ENCODE measurements at regions not wholly inside any gene's neighbourhood (a gene's known extent, or its start where the extent isn't known, plus 50 kb on each side); places are given as distances from the start of the nearest gene placed in this dataset.

GRCh38 chr3:78123058-78123457 is 1083.2 kb downstream of the ROBO2 start:
- Histone ChIP-seq H3K9me3 (ENCODE audit: insufficient read depth, low read depth, low read length) (no peaks in the 10 kb centered on the region), H3K36me3 (ENCODE audit: insufficient read depth, low read depth, low read length) (no peaks in the 10 kb centered on the region), H3K4me3 (ENCODE audit: low read length) (no peak overlapping the region), H3K4me1 (ENCODE audit: insufficient read depth, low read length) (no peaks in the 10 kb centered on the region), H3K27me3 (ENCODE audit: insufficient read depth, low read length) (no peaks in the 10 kb centered on the region), H3K9ac (ENCODE audit: low read depth, low read length) (no peak overlapping the region), H3K27ac (ENCODE audit: low read length) (no peak overlapping the region)

GRCh38 chr3:78129707-78130106 is 1089.8 kb downstream of the ROBO2 start:
- Histone ChIP-seq H3K27ac (ENCODE audit: low read length) (no peak overlapping the region), H3K4me1 (ENCODE audit: insufficient read depth, low read length) (no peaks in the 10 kb centered on the region; the same call in 1 of the 2 replicates), H3K4me3 (ENCODE audit: low read length) (no peak overlapping the region), H3K36me3 (ENCODE audit: insufficient read depth, low read depth, low read length) (no peaks in the 10 kb centered on the region), H3K27me3 (ENCODE audit: insufficient read depth, low read length) (no peaks in the 10 kb centered on the region), H3K9me3 (ENCODE audit: insufficient read depth, low read depth, low read length) (no peaks in the 10 kb centered on the region; the same call in 1 of the 2 replicates), H3K9ac (ENCODE audit: low read depth, low read length) (no peak overlapping the region)

DNA sequence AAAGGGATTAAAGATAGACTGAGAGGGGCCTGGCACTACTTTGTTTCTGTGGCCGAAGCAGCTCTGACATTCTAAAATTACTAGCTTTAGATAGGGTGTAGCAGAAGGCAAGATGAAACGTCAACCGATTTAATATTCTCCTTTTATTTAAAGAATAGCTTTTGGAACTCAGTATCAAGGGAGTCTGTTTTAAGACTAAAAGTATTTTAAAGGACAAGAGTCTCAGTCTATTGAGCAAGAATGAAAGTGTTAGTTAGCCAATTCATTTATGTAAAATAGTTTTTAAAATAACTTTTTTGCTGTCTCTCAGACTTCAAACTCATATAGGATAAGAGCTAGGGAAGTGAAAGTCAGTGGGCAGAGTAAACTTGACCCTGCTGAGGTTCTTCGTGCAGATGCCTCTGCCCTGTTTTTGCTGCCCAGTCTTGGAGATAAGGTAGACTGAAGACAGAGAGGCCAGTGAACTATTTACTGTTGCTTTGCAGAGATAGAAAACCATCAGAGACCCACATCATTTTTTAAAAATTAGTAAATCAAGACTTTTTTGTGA is 1090.9 kb downstream of the ROBO2 start:
- H3K9me3 ChIP-seq (ENCODE audit: insufficient read depth, low read depth, low read length): no peaks in the 10 kb centered on the region; the same call in 1 of the 2 replicates
- H3K4me1 ChIP-seq (ENCODE audit: insufficient read depth, low read length): no peaks in the 10 kb centered on the region; the same call in 1 of the 2 replicates
- H3K9ac ChIP-seq (ENCODE audit: low read depth, low read length): no peak overlapping the region
- H3K27me3 ChIP-seq (ENCODE audit: insufficient read depth, low read length): no peaks in the 10 kb centered on the region
- H3K36me3 ChIP-seq (ENCODE audit: insufficient read depth, low read depth, low read length): no peaks in the 10 kb centered on the region
- no peak overlapping the region for H3K27ac ChIP-seq (ENCODE audit: low read length)
- no peak overlapping the region for H3K4me3 ChIP-seq (ENCODE audit: low read length)

- no peaks in the 10 kb centered on the region for H3K36me3 ChIP-seq (ENCODE audit: insufficient read depth, low read depth, low read length)
- no peaks in the 10 kb centered on the region; the same call in 1 of the 2 replicates for H3K4me1 ChIP-seq (ENCODE audit: insufficient read depth, low read length)
- H3K9ac ChIP-seq (ENCODE audit: low read depth, low read length): no peak overlapping the region
- no peaks in the 10 kb centered on the region for H3K27me3 ChIP-seq (ENCODE audit: insufficient read depth, low read length)
- H3K9me3 ChIP-seq (ENCODE audit: insufficient read depth, low read depth, low read length): no peaks in the 10 kb centered on the region
- H3K4me3 ChIP-seq (ENCODE audit: low read length): no peak overlapping the region
- H3K27ac ChIP-seq (ENCODE audit: low read length): no peak overlapping the region
These were observed 1094.6 kb downstream of the ROBO2 start for GRCh38 chr3:78134496-78134895.

GRCh38 chr3:78139166-78139565 is 1099.3 kb downstream of the ROBO2 start:
- no peaks in the 10 kb centered on the region; the same call in 1 of the 2 replicates for H3K4me1 ChIP-seq (ENCODE audit: insufficient read depth, low read length)
- no peak overlapping the region for H3K27ac ChIP-seq (ENCODE audit: low read length)

GRCh38 chr3:78140274-78140673 is 1100.4 kb downstream of the ROBO2 start:
- Histone ChIP-seq H3K9ac (ENCODE audit: low read depth, low read length) (no peak overlapping the region), H3K4me1 (ENCODE audit: insufficient read depth, low read length) (no peaks in the 10 kb centered on the region), H3K4me3 (ENCODE audit: low read length) (no peak overlapping the region), H3K36me3 (ENCODE audit: insufficient read depth, low read depth, low read length) (no peaks in the 10 kb centered on the region), H3K9me3 (ENCODE audit: insufficient read depth, low read depth, low read length) (no peaks in the 10 kb centered on the region), H3K27ac (ENCODE audit: low read length) (no peak overlapping the region), H3K27me3 (ENCODE audit: insufficient read depth, low read length) (no peaks in the 10 kb centered on the region)

More at GRCh38 chr3:78139166-78139565, 1099.3 kb downstream of the ROBO2 start:
- Histone ChIP-seq H3K36me3 (ENCODE audit: insufficient read depth, low read depth, low read length) (no peaks in the 10 kb centered on the region), H3K27me3 (ENCODE audit: insufficient read depth, low read length) (no peaks in the 10 kb centered on the region), H3K9me3 (ENCODE audit: insufficient read depth, low read depth, low read length) (no peaks in the 10 kb centered on the region), H3K4me3 (ENCODE audit: low read length) (no peak overlapping the region), H3K9ac (ENCODE audit: low read depth, low read length) (no peak overlapping the region)

DNA sequence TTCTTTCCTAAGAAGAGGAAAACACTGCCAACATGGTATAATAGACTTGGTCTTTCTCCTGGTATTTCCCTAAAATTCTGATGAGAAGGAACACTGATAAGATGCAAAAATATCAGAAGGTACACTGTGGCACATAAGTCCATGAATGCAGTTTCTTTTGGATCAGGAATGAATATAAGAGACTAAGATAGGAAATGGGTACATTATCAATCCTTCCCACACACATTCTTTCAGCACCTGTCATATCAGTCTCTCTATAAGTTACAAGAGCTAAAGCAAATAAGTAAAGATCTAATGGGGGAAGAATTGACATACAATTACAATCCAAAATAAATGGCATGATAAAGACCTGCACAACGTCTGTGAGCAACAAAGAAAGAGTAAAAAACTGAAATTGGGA is 1101.0 kb downstream of the ROBO2 start:
- Histone ChIP-seq H3K4me3 (ENCODE audit: low read length) (no peak overlapping the region), H3K27ac (ENCODE audit: low read length) (no peak overlapping the region), H3K9ac (ENCODE audit: low read depth, low read length) (no peak overlapping the region)

GRCh38 chr3:78141269-78141668 is 1101.4 kb downstream of the ROBO2 start:
- H3K9ac ChIP-seq (ENCODE audit: low read depth, low read length): no peak overlapping the region
- no peaks in the 10 kb centered on the region for H3K27me3 ChIP-seq (ENCODE audit: insufficient read depth, low read length)
- no peaks in the 10 kb centered on the region for H3K9me3 ChIP-seq (ENCODE audit: insufficient read depth, low read depth, low read length)
- H3K27ac ChIP-seq (ENCODE audit: low read length): no peak overlapping the region
- no peaks in the 10 kb centered on the region for H3K4me1 ChIP-seq (ENCODE audit: insufficient read depth, low read length)
- no peak overlapping the region for H3K4me3 ChIP-seq (ENCODE audit: low read length)
- no peaks in the 10 kb centered on the region for H3K36me3 ChIP-seq (ENCODE audit: insufficient read depth, low read depth, low read length)

More for the DNA sequence above, 1101.0 kb downstream of the ROBO2 start:
- H3K4me1 ChIP-seq (ENCODE audit: insufficient read depth, low read length): no peaks in the 10 kb centered on the region
- no peaks in the 10 kb centered on the region for H3K36me3 ChIP-seq (ENCODE audit: insufficient read depth, low read depth, low read length)
- H3K9me3 ChIP-seq (ENCODE audit: insufficient read depth, low read depth, low read length): no peaks in the 10 kb centered on the region
- no peaks in the 10 kb centered on the region for H3K27me3 ChIP-seq (ENCODE audit: insufficient read depth, low read length)

- Histone ChIP-seq H3K4me1 (ENCODE audit: insufficient read depth, low read length) (no peaks in the 10 kb centered on the region), H3K27ac (ENCODE audit: low read length) (no peak overlapping the region), H3K4me3 (ENCODE audit: low read length) (no peak overlapping the region), H3K36me3 (ENCODE audit: insufficient read depth, low read depth, low read length) (no peaks in the 10 kb centered on the region), H3K27me3 (ENCODE audit: insufficient read depth, low read length) (no peaks in the 10 kb centered on the region), H3K9ac (ENCODE audit: low read depth, low read length) (no peak overlapping the region), H3K9me3 (ENCODE audit: insufficient read depth, low read depth, low read length) (no peaks in the 10 kb centered on the region)
These were observed 1103.1 kb downstream of the ROBO2 start for GRCh38 chr3:78143000-78143399.

GRCh38 chr3:78148986-78149717 is 1109.3 kb downstream of the ROBO2 start:
- H3K9me3 ChIP-seq (ENCODE audit: insufficient read depth, low read depth, low read length): no peaks in the 10 kb centered on the region
- H3K9ac ChIP-seq (ENCODE audit: low read depth, low read length): no peak overlapping the region
- no peaks in the 10 kb centered on the region for H3K36me3 ChIP-seq (ENCODE audit: insufficient read depth, low read depth, low read length)
- no peak overlapping the region for H3K4me3 ChIP-seq (ENCODE audit: low read length)
- H3K4me1 ChIP-seq (ENCODE audit: insufficient read depth, low read length): no peaks in the 10 kb centered on the region
- H3K27me3 ChIP-seq (ENCODE audit: insufficient read depth, low read length): no peaks in the 10 kb centered on the region
- H3K27ac ChIP-seq (ENCODE audit: low read length): no peak overlapping the region

DNA sequence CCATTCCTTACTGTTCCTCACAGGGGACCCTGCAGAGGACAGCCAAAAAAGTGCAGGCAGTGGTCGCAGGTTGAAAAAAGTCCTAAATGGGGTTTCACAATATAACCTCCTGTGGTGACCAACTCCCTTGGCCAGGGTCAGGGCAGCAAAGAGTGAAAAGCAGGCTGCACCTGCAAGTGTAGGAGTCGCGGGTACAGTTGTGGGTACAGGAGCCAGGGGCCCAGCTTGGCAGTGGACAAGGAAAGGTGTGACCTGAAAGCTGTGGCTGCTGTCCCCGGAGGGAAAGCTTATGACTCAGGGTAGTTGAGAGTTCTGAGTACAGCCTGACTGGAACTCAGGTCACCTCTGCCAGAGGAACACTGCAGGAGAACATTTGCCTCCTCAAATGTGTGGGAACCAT is 1114.1 kb downstream of the ROBO2 start:
- Histone ChIP-seq H3K9ac (ENCODE audit: low read depth, low read length) (no peak overlapping the region), H3K4me3 (ENCODE audit: low read length) (no peak overlapping the region), H3K9me3 (ENCODE audit: insufficient read depth, low read depth, low read length) (no peaks in the 10 kb centered on the region), H3K27ac (ENCODE audit: low read length) (no peak overlapping the region), H3K36me3 (ENCODE audit: insufficient read depth, low read depth, low read length) (no peaks in the 10 kb centered on the region), H3K27me3 (ENCODE audit: insufficient read depth, low read length) (no peaks in the 10 kb centered on the region), H3K4me1 (ENCODE audit: insufficient read depth, low read length) (no peaks in the 10 kb centered on the region)

DNA sequence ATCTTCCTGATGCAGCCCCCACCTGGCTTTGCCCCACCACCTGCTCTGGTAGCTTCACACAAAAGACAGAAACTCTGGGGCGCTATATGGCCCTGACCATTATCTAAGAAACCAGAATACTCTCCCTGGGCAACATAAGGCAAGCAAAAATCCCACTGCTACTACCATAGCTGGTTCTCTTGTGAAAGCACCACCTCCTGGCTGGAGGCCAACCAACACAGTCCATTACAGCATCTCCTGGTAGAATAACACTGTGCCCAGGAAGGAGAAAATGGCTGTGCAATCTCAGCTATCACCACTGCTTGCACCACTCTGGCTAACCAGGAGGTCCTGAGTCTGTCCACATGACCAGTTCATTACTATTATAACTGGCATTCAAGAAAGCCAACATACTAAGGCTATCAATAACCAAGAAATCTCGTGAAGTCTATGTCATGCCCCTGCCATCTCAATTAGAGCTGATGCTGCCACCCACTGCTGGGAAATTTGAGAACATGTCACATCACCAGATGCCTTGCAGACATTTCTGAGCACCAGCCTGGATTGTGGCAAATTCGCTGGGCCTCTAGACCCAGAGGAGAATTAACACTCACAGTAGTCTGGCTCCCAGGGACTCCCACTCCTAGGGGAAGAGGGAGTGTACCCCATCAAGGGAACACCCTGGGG is 1114.8 kb downstream of the ROBO2 start:
- Histone ChIP-seq H3K9me3 (ENCODE audit: insufficient read depth, low read depth, low read length) (no peaks in the 10 kb centered on the region), H3K9ac (ENCODE audit: low read depth, low read length) (no peak overlapping the region)

More for the DNA sequence above, 1114.8 kb downstream of the ROBO2 start:
- no peaks in the 10 kb centered on the region for H3K27me3 ChIP-seq (ENCODE audit: insufficient read depth, low read length)
- no peak overlapping the region for H3K4me3 ChIP-seq (ENCODE audit: low read length)
- no peak overlapping the region for H3K27ac ChIP-seq (ENCODE audit: low read length)
- no peaks in the 10 kb centered on the region for H3K4me1 ChIP-seq (ENCODE audit: insufficient read depth, low read length)
- H3K36me3 ChIP-seq (ENCODE audit: insufficient read depth, low read depth, low read length): no peaks in the 10 kb centered on the region

Measured in iPS-20b (cell line).